Smooth muscle cell (in vitro differentiated cells): ENCODE measurements at regions not wholly inside any gene's neighbourhood (a gene's known extent, or its start where the extent isn't known, plus 50 kb on each side); places are given as distances from the start of the nearest gene placed in this dataset.

Experiments used
- DNase-seq: peaks from one replicate; lab custom pipeline; 2025; ENCODE audit not compliant: unreplicated experiment; lab: John Stamatoyannopoulos, UW
- H2AFZ ChIP-seq: fragments of 200-600 bp; sonication (generic); 2 replicates; pipeline ENCODE4 v1.6.0; 2016; ENCODE audit warnings: antibody characterized with exemption, low read depth, mild to moderate bottlenecking
- H3F3A ChIP-seq: fragments of 200-600 bp; sonication (generic); 2 replicates; pipeline ENCODE4 v1.6.0; 2017; ENCODE audit warnings: antibody characterized with exemption, low read depth
- H3K27ac ChIP-seq: fragments of 200-600 bp; sonication (generic); 2 replicates; pipeline ENCODE4 v1.5.1; 2016; ENCODE audit warnings: low read depth, mild to moderate bottlenecking
- H3K27me3 ChIP-seq: fragments of 200-600 bp; sonication (generic); 2 replicates; pipeline ENCODE4 v1.6.1; 2016; ENCODE audit warnings: low read depth, mild to moderate bottlenecking
- H3K36me3 ChIP-seq: fragments of 200-600 bp; sonication (generic); 2 replicates; pipeline ENCODE4 v1.5.1; 2016; ENCODE audit warnings: low read depth
- H3K4me1 ChIP-seq: fragments of 200-600 bp; sonication (generic); 2 replicates; pipeline ENCODE4 v1.5.1; 2016; ENCODE audit warnings: low read depth
- H3K4me2 ChIP-seq: fragments of 200-600 bp; sonication (generic); 2 replicates; pipeline ENCODE4 v1.6.0; 2016; ENCODE audit warnings: mild to moderate bottlenecking
- H3K4me3 ChIP-seq: fragments of 200-600 bp; sonication (generic); 2 replicates; pipeline ENCODE4 v1.5.1; 2016; ENCODE audit warnings: mild to moderate bottlenecking
- H3K79me2 ChIP-seq: fragments of 200-600 bp; sonication (generic); 2 replicates; pipeline ENCODE4 v1.6.0; 2016; ENCODE audit warnings: low read depth, mild to moderate bottlenecking
- H3K9ac ChIP-seq: fragments of 200-600 bp; sonication (generic); 2 replicates; pipeline ENCODE4 v1.6.0; 2016; ENCODE audit warnings: low read depth
- H3K9me3 ChIP-seq: fragments of 200-600 bp; sonication (generic); replicated peaks from 2 replicates; pipeline ENCODE4 v1.5.1; 2016; ENCODE audit warnings: low read depth
- H4K20me1 ChIP-seq: fragments of 200-600 bp; sonication (generic); 2 replicates; pipeline ENCODE4 v1.6.0; 2016; ENCODE audit warnings: low read depth
- WGBS: methylation state at CpG from one replicate; pipeline ENCODE4 v1.1.7; 2016; ENCODE audit warnings: low lambda C conversion rate; 5-methylcytosine and 5-hydroxymethylcytosine counted together
- TF ChIP-seq, protein P1 (sequence below): fragments of 200-600 bp; sonication (generic); IDR thresholded peaks from 2 replicates; pipeline ENCODE4 v1.5.1; 2017; ENCODE audit warnings: borderline replicate concordance, mild to moderate bottlenecking, antibody characterized with exemption; ENCODE audit not compliant: insufficient read depth, poor library complexity, severe bottlenecking

DNA sequence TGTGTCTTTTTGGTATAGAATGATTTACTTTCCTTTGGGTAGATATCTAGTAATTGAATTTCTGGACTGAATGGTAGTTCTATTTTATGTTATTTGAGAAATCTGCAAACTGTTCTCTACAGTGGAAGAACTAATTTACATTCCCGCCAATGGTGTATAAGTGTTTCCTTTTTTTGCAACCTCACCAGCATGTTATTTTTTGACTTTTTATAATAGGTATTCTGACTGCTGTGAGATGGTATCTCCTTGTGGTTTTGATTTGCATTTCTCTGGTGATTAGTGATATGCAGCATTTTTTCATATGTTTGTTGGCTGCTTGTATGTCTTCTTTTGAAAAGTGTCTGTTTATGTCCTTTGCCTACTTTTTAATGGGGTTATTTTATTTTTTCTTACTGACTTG is 607.2 kb downstream of the OTOL1 start:
- no peaks in the 10 kb centered on the region for H3K9me3 ChIP-seq
- DNase-seq: no peak
- no peaks in the 10 kb centered on the region for H3K79me2 ChIP-seq
- H3K4me3 ChIP-seq: no peak overlapping the region
- H3K4me1 ChIP-seq: no peaks in the 10 kb centered on the region
- 93% methylated on average over 1 of the region's 1 CpG for WGBS
- no peak overlapping the region for H3K4me2 ChIP-seq
- no peaks in the 10 kb centered on the region for H3K27me3 ChIP-seq
- TF ChIP-seq, protein P1, sequence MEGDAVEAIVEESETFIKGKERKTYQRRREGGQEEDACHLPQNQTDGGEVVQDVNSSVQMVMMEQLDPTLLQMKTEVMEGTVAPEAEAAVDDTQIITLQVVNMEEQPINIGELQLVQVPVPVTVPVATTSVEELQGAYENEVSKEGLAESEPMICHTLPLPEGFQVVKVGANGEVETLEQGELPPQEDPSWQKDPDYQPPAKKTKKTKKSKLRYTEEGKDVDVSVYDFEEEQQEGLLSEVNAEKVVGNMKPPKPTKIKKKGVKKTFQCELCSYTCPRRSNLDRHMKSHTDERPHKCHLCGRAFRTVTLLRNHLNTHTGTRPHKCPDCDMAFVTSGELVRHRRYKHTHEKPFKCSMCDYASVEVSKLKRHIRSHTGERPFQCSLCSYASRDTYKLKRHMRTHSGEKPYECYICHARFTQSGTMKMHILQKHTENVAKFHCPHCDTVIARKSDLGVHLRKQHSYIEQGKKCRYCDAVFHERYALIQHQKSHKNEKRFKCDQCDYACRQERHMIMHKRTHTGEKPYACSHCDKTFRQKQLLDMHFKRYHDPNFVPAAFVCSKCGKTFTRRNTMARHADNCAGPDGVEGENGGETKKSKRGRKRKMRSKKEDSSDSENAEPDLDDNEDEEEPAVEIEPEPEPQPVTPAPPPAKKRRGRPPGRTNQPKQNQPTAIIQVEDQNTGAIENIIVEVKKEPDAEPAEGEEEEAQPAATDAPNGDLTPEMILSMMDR: no peak
- no peaks in the 10 kb centered on the region for H4K20me1 ChIP-seq
- no peak overlapping the region for H3K27ac ChIP-seq
- H3K36me3 ChIP-seq: no peaks in the 10 kb centered on the region
- H2AFZ ChIP-seq: no peak overlapping the region
- H3F3A ChIP-seq: no peaks in the 10 kb centered on the region
- H3K9ac ChIP-seq: no peak overlapping the region

DNA sequence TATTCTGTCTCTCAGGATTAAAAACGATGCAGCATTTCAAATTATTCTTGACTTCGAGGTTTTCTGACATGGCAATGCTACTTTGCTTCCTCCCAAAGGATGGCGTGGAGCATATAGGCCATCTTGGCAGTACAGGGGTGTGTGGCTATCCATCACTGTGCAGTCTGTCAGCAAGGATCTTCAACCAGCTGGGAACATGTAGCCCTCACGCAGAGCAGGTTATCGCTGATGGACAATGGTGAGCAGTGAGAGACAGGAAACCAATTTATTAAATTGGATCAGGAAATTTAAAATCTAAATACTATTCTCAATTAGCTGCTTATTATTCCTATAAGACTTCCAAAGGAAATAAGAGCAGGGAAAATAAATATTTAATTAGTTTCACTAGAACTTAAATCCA is 615.3 kb downstream of the OTOL1 start:
- Histone ChIP-seq H3K4me3 (no peak overlapping the region), H3K79me2 (no peaks in the 10 kb centered on the region), H3K9me3 (no peaks in the 10 kb centered on the region), H3K4me2 (no peak overlapping the region), H3K9ac (no peak overlapping the region), H4K20me1 (no peaks in the 10 kb centered on the region), H3F3A (no peaks in the 10 kb centered on the region), H3K36me3 (no peaks in the 10 kb centered on the region), H3K27ac (no peak overlapping the region), H2AFZ (no peak overlapping the region), H3K4me1 (no peaks in the 10 kb centered on the region), H3K27me3 (no peaks in the 10 kb centered on the region)
- 93% methylated on average over 5 of the region's 5 CpGs for WGBS
- no peak for DNase-seq
- TF ChIP-seq, protein P1: no peak

DNA sequence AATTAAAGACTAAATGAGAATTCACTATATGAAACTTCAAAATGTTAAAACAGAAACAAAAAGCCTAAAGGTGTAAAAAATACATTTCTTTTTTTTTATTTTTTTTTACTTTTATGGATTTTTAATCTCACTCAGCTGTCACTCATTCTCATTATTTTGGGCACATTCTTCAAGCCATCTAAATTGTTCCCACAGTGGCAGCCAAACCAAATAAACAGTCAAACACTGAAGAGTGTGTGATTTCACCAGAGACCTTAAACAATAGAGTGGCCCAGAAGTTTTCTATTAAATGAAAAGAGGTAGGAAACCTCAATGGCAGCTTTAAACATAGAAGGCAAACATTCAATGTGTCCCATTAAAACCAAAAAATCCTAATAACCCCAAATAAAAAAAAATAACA is 616.1 kb downstream of the OTOL1 start:
- no peak overlapping the region for H3K4me3 ChIP-seq
- no peaks in the 10 kb centered on the region for H3K9me3 ChIP-seq
- TF ChIP-seq, protein P1: no peak
- H2AFZ ChIP-seq: no peak overlapping the region
- no peaks in the 10 kb centered on the region for H3K79me2 ChIP-seq
- no peak overlapping the region for H3K27ac ChIP-seq
- H3F3A ChIP-seq: no peaks in the 10 kb centered on the region
- no peak for DNase-seq
- no peaks in the 10 kb centered on the region for H3K36me3 ChIP-seq
- no peak overlapping the region for H3K4me2 ChIP-seq
- no peaks in the 10 kb centered on the region for H4K20me1 ChIP-seq
- no peak overlapping the region for H3K9ac ChIP-seq
- no peaks in the 10 kb centered on the region for H3K27me3 ChIP-seq
- H3K4me1 ChIP-seq: peaks cover 4% of the 10 kb centered on the region

DNA sequence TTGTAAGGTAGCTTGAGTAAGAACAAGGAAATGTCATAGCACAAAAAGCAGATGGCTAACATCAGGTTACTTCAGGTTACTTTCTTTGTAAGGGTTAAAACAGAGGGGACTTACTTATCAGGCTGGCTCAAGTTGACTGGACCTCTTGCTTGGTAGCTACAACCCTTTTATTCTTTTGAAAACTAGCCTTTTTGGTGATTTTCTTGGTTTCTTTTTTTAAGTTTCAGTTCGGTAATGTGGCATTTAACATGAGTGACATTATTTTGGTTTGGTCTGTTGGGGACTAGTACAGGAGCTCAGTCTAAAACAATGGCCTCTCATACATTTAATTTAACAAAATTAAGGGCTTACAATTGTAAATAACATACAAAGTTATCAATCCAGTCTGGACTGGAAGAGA is 621.4 kb downstream of the OTOL1 start:
- Histone ChIP-seq H3K4me2 (no peak overlapping the region), H3K27me3 (no peaks in the 10 kb centered on the region)

More for the DNA sequence above, 621.4 kb downstream of the OTOL1 start:
- WGBS: 87% methylated on average over 1 of the region's 1 CpG
- Histone ChIP-seq H2AFZ (no peak overlapping the region), H3K79me2 (no peaks in the 10 kb centered on the region), H3K27ac (no peak overlapping the region), H4K20me1 (no peaks in the 10 kb centered on the region), H3K9me3 (no peaks in the 10 kb centered on the region), H3K36me3 (no peaks in the 10 kb centered on the region), H3F3A (no peaks in the 10 kb centered on the region), H3K9ac (no peak overlapping the region), H3K4me1 (peaks cover 8% of the 10 kb centered on the region), H3K4me3 (no peak overlapping the region)
- TF ChIP-seq, protein P1: no peak
- DNase-seq: no peak
